GM12891 (cell line): ENCODE measurements at regions not wholly inside any gene's neighbourhood (a gene's known extent, or its start where the extent isn't known, plus 50 kb on each side); places are given as distances from the start of the nearest gene placed in this dataset.

Experiments used
- PAX5 ChIP-seq: IDR thresholded peaks from 2 replicates; pipeline ENCODE4 v1.6.1; 2011; ENCODE audit warnings: low read length, moderate library complexity, mild to moderate bottlenecking; ENCODE audit not compliant: insufficient read depth, severe bottlenecking
- POLR2A ChIP-seq: IDR thresholded peaks from 2 replicates; pipeline ENCODE4 v1.6.1; 2011; ENCODE audit warnings: low read depth, low read length, control low read depth
- POLR2AphosphoS5 ChIP-seq: IDR thresholded peaks from 2 replicates; pipeline ENCODE4 v1.6.1; 2011; ENCODE audit warnings: low read depth, low read length, control low read depth
- POU2F2 ChIP-seq: IDR thresholded peaks from 2 replicates; pipeline ENCODE4 v1.6.1; 2011; ENCODE audit warnings: low read depth, mild to moderate bottlenecking, control low read depth, low read length, moderate library complexity
- SPI1 ChIP-seq: IDR thresholded peaks from 2 replicates; pipeline ENCODE4 v1.6.1; 2011; ENCODE audit warnings: low read depth, low read length, control low read depth
- TAF1 ChIP-seq: IDR thresholded peaks from 2 replicates; pipeline ENCODE4 v1.6.1; 2011; ENCODE audit warnings: low read depth, low read length, control low read depth

DNA sequence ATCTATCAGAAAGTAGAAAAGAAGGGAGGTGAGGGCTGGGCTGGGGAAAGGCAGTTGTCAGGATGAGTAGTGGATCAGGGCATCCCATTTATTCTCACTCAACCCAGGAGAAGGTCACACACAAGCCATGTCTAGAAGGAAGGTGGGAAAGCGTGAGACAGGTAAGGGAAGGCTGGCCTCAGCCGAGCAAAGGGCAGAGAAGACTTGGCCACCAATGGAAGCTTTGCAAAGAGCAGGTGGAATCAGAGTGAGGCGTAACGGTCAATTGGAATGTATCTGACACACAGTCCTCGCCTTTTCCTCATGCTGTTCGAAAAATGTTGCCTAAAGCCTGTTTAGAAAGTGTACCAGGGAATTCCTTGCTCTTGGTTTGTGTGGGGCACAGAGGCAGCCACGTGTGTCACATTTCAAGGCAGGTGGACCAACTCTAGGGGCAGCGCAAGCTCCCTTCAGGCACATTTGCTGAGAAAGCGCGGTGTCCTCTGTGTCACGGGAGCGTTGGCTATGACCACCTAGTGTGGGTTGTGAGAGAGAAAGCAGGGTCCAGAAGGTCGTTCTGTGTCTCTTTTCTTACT, 118.8 kb upstream of the SPATA13 start:
- TF ChIP-seq POLR2AphosphoS5 (no peak), POLR2A (no peak), SPI1 (no peak), PAX5 (no peak), POU2F2 (no peak), TAF1 (no peak)
